SKM-1 treated with dmso at 0.1 percent for 144 hours (cell line): ENCODE measurements at regions not wholly inside any gene's neighbourhood (a gene's known extent, or its start where the extent isn't known, plus 50 kb on each side); places are given as distances from the start of the nearest gene placed in this dataset.
"Not testable (repeated sequence)": the region's sequence is repeated elsewhere in the genome, so short reads cannot be mapped to it uniquely, and the experiment has no call there.

ENCODE experiments used
- DNase-seq: peaks from one replicate; lab custom pipeline; 2025; ENCODE audit not compliant: unreplicated experiment; lab: John Stamatoyannopoulos, UW

DNA sequence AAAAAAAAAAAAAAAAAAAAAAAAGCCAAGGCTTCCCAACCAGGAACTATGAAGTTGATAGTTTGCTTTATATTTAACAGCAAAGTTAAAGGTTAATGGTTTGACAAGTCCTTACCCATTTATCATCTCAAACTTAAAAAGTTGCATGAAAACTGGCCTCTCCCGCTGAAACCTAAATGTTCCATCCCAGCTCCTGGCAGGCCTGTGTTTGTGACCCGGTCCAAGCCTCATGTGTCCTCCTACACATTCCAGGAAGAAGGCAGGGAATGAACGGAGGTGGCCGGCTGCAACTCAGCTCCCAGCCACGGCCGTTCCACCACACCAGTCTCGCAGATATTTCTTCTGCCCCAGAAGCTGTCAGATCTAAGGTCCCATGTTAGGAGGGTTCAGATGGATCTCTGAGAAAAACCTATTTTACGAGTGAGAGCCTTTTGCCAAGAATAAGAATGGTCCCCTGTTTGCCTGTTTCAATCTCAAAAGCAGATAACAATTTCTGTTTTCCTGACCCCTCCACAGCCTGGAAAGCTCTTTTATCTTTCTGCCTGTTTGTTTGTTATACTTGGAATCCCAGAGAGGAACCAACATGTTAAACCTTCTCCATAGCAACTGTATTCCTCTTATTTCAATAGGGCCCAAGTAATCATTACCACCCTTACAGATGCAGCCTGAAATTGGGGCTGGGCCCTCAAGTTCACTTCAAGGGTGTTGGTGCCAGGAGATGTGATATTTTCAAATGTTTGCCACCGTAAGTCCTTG is 56.5 kb downstream of the KCTD12 start:
- no peak for DNase-seq

DNA sequence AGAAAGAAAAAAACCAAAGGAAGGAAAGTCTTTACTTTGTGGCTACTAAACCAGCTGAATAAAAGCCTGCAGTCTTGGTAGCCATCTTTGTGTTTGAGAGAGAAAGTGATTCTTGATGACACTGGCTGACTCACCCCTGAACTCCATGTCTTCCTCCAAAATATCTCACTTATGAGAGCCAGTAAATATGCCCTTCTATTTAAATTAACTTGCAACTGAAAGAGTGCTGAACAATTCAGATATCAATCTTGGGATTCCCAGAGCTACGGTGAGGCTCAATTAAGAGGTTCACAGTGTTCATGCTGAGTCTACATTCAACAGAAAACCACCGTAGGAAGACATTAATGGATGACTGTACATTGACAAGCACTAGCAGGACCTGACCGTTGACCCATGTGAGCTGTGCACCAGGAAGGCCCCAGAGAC is 57.9 kb downstream of the KCTD12 start:
- no peak for DNase-seq

DNA sequence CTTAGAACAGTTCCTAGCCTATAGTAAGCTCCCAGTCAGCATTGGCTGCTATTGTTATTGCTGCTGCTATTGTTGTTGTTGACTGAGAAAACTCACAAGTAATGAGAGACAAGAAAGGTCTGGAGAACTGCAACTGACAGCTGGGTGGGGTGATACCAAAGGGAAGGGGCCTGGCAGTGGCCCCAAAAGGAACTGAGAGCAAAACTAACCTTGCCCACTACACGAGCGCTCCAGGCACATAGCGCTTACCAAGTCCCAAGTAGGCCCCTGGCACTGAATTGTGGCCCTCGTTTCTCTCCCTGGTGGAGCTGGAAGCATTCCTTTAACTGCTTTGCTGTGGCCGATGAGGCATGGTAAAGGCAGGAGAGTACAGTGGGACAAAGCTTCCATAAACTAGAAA is 59.7 kb downstream of the KCTD12 start:
- no peak for DNase-seq

DNA sequence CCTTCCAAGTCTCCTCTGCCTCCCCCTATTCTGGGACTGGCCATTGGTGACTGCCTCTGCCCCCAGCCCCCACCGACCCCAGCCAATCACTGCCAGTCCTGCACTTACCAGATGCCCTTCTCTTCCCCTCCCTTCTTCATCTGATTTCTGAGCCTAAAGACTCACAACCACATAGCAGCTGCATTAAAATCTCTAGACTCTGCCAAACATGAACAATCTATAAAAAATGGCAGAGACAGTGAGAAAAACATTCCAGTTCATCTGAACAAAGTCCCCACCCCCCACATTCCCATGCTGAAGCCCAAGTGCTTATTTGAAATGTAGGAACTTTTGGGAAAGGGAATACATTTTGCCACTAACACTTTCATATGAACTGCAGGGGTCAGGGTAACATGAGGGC is 60.8 kb downstream of the KCTD12 start:
- no peak for DNase-seq

DNA sequence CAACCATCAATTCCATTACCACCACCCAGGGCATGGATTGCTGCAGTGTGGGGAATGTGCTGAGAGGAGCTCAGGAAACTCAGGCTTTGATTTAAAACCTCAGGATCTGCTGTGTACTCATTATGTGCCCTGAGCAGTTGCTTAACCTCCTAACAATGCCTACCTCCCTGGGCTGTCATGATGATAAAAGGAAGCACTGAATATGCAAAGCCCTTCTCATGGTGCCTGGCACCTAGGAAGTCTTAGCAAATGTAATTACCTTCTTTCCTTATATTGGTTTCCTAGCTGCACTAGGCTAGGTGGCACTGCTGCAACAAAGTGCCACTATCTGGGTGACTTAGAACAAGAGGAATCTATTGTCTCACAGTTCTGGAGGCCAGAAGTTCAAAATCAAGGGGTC is 62.2 kb downstream of the KCTD12 start:
- no peak for DNase-seq

DNA sequence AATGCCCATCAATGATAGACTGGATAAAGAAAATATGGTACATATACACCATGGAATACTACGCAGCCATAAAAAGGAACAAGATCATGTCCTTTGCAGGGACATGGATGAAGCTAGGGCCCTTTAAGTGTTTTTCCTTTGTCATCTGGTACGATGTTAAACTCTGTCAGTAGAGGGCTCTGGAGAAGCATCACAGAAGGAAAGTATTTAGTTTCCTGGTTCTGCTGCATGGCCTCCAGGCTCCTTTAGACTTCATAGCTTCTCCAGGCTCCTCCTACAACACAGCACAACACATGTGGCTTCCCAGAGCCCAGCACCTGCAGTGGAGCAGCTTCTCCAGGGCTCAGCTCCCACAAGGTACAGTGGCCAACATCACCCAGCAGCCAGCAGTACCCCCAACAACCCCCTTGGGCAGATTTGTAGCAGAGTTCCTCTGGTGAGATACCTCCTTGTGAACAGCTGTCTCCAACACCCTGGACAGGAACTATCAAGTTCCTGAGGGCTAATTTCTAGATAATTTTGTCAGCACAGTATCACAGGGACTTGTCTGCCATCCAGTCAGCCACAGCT is 63.4 kb downstream of the KCTD12 start:
- no peak for DNase-seq

DNA sequence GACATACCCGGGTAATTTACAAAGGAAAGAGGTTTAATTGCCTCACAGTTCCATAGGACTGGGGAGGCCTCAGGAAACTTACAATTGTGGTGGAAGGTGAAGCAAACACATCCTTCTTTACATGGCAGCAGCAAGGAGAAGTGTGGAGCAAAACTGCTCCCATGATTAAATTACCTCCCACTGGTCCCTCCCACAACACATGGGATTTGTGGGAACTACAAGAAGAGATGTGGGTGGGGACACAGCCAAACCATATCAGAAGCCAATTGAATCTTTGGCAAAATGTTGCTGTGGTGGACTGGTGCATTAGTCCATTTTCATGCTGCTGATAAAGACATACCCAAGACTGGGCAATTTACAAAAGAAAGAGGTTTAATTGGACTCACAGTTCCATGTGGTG is 65.0 kb downstream of the KCTD12 start:
- not testable (repeated sequence) for DNase-seq

DNA sequence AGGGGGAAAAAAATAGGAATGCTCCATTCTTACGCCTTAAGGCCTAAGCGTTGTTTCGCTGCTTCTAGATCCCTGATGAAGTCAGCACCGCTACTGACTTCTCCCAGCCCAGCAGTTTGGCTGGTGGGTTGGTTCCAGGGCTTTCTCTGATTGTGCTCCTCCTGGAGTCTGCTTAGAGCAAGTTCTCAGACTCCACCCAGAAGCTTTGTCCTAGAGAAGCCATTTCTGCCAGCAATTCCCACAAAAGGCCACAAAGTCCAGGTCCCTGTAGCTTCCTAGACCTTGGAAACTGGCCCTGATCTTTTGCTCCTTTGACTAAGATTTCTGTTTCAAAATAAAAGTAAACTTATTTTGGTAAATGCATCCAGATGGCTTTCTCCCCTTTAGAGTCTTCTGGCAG is 65.4 kb downstream of the KCTD12 start:
- no peak for DNase-seq

DNA sequence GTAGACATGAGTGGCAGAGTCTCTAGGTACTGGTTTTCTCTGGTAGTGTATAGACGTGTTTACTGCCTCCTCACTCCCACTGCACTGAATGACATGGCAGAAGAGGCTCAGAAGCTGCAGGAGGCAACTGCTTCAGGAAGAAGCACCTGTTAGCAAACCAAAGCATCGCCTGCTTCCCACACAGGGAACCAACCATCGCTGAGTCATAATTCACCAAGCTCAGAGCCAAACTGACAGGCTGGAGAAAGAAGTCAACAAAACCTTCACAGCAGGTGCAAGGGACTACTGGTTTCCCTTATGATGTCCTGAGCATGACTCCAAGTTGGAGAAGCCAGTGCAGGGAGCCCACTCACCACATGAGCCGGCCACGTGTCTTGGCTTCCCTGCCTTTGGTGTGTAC is 69.8 kb downstream of the KCTD12 start:
- DNase-seq, result no peak

DNA sequence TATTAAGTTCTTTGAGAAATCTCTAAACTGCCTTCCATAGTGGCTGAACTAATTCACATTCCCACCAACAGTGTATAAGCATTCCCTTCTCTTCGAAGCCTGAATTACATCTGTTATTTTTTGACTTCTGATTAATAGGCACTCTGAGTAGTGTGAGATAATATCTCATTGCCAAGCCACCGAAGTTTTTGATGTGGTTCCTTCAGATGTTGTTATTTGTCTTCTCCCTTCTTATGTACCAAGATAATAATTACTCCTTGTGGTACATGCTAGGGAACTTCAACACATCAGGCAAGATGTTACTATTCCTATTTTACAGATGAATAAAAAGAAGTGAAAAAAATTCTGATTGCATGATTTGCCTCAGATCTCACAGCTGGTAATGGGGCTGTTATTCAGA is 70.9 kb downstream of the KCTD12 start:
- DNase-seq, result no peak

DNA sequence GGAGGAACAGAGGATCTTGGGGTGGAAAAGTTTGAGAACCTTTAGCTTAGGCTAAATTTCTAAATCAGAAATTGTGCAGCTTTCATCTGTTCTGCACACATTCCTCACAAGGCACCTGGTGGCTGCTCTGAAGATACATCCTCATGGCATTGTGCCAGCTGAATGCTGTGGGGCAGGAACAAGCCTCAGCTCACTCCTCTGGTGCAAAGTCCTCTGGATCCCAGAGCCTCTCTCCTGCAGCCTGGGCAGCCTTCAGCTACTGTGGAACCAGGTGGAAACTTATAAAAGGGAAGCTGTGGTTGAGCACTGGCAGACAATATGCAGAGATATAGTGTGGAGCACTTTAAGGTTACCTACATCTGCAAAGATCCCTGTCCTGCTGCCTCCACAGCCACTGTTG is 72.3 kb downstream of the KCTD12 start:
- peak; percentile 41 for DNase-seq

DNA sequence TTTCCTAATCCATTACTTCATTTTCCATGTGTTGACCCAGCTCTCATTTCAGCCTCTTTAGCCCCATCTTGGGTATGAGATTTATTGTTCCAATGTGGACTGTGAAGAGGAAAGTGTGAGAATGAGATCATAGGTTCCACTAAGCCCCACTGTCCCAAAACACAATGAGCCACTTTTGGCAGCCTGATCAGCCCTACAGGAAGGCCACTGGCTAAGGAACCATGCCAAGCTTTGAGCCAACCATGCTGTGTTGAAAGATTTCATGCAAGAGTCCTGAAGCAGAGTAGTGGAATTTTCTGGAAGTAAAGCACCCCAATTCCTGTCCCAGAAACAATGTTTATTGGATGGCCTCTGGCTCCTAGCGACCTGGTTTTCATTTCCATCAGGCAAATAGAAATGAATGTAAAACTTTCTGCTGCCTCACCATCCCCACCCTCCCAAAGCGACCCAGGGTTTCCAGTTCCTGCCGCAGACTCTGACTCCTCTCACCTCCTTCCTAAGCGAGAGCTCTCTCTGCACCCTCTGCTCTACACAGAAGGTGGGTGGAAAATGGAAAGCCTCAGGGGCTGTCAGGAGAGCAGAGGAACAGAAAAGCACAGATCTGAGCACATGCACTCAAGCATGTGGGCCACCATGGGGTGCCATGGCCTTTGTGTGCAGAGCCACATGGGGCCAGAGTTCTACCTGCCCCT is 73.1 kb downstream of the KCTD12 start:
- DNase-seq, result no peak

DNA sequence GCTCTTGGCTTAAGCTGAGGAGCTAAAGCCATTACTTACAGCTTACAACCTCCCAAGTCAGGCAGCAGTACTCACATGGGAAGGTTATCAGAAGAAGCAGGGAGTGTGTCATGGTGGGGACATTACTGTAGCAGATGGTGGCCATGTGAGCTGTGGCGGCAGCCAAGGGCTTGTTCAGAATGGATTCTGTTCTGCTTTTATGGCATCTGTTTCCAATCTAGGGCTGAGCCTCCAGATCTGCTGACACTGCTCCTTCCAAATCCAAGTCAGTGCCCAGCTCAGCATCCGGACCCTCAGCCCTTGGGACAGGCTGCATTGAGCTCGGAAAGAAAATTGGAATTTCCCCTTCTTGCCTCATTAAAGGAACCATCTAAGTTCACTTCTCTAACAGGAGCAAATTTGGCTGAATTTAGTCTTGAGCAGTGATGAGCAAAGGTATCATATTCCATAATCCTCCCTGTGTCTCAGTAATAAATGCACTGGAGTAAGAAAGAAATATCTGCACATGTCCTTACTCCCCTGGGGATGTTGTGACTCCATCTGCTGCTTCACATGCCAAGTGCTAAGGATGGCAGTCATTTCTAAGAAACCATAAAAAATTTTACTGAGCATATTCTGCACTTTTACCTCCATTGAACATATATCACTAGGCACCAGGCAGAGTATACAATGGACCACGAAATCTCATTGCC is 73.9 kb downstream of the KCTD12 start:
- DNase-seq, result no peak

DNA sequence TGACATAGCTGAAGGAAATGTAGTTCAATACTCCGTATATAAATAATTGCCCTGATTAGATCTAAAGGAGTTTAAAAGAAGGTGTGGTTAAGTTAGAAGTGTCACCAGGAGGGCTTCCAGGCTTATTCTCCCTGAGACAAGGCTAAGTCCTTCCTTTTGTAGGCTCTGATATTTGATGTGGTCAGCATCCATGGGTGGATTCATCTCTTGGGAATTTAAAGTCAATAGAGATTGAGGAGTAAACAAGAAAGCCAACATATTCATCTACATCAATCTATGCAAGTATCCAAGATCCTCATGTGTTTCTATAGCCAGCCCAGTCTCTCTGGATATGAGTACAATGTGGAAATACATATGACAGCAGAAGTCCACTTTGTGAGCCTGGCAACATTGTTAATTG is 76.8 kb downstream of the KCTD12 start:
- no peak for DNase-seq

DNA sequence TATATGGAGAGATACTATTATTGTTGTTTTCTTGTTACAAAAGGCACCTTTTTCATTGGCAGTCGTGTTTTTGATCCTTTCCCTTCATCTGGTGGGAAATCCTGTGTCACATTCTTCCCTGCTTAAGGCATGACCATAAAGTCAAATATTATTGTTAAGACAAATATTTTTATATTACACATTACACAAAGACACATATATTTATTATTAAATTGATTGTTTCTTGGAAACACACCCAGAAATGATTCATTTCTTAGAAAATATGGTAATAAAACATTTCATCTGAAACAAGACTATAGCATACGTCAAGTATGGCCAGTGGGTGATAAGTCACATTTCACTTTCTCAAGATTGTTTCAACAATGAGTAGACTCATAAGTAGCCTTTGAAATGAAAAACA is 77.3 kb downstream of the KCTD12 start:
- DNase-seq, result no peak

DNA sequence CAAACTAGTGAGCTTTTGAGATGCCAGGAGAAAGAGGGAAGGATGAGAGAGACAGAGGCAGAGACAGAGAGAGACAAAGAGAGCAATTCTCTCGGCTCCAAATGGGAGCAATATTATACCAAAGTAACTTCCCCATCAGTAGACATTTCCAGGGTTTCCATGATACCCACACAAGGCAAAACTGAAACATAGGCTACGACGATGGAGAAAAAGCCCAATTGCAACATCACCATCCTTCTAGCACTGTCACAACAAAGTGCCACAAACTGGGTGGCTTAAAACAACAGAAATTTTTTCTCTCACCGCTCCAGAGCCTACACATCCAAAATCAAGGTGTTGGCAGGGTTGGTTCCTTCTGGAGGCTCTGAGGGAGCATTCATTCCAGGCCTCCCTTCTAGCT is 81.4 kb downstream of the KCTD12 start:
- DNase-seq, result no peak

DNA sequence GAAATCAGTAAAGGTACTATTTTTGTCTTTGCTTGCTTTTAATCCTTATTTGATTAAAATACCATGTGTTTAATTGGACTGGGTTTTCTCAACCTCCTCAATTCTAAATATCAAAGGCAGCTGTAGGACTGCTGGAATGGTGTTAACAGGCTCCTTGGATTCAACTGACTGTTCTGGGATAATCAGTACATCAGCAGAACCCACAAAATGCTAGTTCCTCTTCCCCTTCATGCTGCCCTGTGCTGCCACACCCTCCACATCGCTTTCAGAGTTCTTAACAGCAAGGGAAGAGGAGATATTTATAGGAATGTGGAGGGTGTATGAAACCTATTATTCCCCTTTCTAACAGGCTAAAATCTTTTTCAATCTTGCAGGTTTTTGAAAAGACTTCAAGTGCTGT is 82.4 kb downstream of the KCTD12 start:
- peak; percentile 59 for DNase-seq

DNA sequence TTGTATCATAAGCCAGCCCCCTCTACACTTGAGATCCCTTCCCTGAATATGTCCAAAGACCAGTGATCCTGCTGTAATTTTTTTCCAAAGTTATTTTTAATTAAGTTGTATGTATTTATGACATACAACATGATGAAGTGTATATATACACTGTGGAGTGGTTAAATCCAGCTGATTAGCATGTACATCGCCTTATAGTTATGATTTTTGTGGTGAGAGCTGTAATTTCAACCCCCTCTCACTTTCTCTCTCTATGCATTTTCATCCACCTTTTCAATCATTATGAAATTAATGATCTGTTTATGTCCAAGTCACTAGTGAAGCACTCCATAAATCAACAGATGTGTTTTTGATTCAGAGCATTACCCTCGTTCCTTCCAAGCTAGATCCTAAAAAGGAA is 85.3 kb downstream of the KCTD12 start:
- DNase-seq, result no peak

DNA sequence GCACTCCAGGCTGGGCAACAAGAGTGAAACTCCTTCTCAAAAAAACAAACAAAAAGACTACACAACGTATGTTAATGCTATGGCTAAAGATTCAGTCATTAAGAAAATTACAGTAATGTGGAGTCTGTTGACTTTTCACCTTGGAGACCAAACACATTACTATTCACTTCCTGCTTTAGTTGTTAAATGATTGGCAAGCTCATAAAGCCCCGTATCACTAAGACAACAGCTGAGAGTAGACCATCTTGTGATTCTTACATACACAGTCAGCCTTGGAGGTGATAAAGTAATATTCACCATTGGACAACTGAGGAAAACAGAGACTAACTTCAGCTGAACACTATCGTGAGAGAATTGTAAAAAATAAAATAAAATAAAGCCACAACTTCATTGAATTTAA is 86.5 kb downstream of the KCTD12 start:
- no peak for DNase-seq

DNA sequence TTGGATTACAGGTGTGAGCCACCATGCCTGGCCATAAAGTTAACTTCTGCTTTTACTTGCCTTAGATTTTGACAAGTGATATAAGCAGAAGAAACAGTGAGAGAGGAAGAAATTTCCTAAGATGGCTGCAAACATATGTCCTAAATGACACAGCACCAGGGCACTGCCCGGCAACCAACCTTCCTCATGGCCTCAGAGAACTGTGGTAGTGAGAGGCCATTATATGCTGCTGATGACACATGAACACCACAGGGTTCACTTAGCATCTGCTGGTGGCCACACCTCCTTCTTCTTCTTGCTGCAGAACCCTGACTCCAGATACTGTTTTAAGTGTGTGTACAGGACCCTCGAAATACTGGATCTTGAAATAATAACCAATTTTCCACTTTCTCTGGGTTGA is 88.2 kb downstream of the KCTD12 start:
- peak; percentile 59 for DNase-seq

DNA sequence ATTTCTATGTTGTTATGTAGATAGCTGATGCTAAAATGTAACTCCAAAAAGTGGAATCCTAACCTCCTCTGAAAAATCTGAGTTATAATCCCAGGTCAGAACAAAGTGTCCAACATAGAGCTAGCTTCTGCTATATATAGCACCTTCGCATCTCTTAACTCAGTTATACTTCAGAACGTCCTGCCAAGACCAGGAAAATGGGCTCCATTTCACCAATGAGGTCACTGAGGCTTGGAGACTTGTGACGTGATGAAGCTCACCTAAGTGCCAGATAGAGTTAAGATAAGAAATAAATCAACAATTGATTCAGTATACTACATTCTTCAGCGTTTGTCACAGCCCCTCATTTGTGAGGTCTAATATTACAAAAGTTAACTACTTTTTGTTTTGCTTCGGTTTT is 88.8 kb downstream of the KCTD12 start:
- no peak for DNase-seq

DNA sequence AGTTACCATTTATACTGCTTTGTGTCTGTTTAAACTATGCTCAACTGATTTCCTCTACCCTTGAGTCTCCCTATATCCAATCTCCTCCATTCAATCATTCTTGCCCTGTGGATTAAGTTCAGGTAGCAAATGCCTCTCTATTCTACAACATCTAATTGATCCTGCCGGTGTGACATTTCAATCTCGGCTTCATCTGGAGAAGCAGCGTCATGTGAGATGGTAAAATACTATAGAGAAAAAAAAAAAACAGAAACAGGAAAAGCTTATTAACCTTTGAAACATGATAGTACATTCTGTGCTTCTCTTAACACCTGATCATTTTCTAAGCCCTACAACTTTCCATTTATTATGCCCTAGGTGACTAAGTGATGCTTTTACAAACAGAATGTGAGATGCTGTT is 89.4 kb downstream of the KCTD12 start:
- DNase-seq, result no peak
